Fibroblast of pulmonary artery (primary cell): ENCODE measurements at regions not wholly inside any gene's neighbourhood (a gene's known extent, or its start where the extent isn't known, plus 50 kb on each side); places are given as distances from the start of the nearest gene placed in this dataset.

ENCODE experiments used
- DNase-seq: peaks from one replicate; pipeline ENCODE4 v3.0.0-alpha.2; 2010; ENCODE audit warnings: low read depth
- H3K4me3 ChIP-seq: replicated peaks from 2 replicates; pipeline ENCODE4 v1.5.1; 2011; ENCODE audit warnings: low read depth, mild to moderate bottlenecking, control low read depth, low read length, moderate library complexity
- CTCF ChIP-seq: IDR thresholded peaks from 2 replicates; pipeline ENCODE4 v1.5.1; 2011; ENCODE audit warnings: mild to moderate bottlenecking, control low read depth, low read length, inconsistent platforms; ENCODE audit errors: missing control alignments

- no peak for DNase-seq
- no peak overlapping the region for H3K4me3 ChIP-seq
- TF ChIP-seq CTCF: no peak
Measured at GRCh38 chr4:52244848-52245247, 193.7 kb downstream of the SPATA18 start.

GRCh38 chr4:52246827-52247226, 195.7 kb downstream of the SPATA18 start:
- no peak overlapping the region for H3K4me3 ChIP-seq
- TF ChIP-seq CTCF: no peak
- no peak for DNase-seq

- DNase-seq: no peak
- no peak for TF ChIP-seq CTCF
Measured at GRCh38 chr4:52247941-52248340, 196.8 kb downstream of the SPATA18 start.

GRCh38 chr4:52248820-52249219, 197.7 kb downstream of the SPATA18 start:
- no peak for DNase-seq
- TF ChIP-seq CTCF: no peak
- H3K4me3 ChIP-seq: no peak overlapping the region

More at GRCh38 chr4:52247941-52248340, 196.8 kb downstream of the SPATA18 start:
- no peak overlapping the region for H3K4me3 ChIP-seq

- no peak overlapping the region for H3K4me3 ChIP-seq
- DNase-seq: no peak
- no peak for TF ChIP-seq CTCF
Measured at GRCh38 chr4:52249581-52249980, 198.5 kb downstream of the SPATA18 start.

- DNase-seq: peak; percentile 6
- H3K4me3 ChIP-seq: no peak overlapping the region
- no peak for TF ChIP-seq CTCF
Measured at GRCh38 chr4:52250154-52250553, 199.1 kb downstream of the SPATA18 start.

- DNase-seq: no peak
- TF ChIP-seq CTCF: no peak
- H3K4me3 ChIP-seq: no peak overlapping the region
Measured at GRCh38 chr4:52251864-52252263, 200.8 kb downstream of the SPATA18 start.
